HEK293 (cell line): ENCODE measurements at regions not wholly inside any gene's neighbourhood (a gene's known extent, or its start where the extent isn't known, plus 50 kb on each side); places are given as distances from the start of the nearest gene placed in this dataset.

Experiments used
- CTCF ChIA-PET: fragments of 350-600 bp; formaldehyde crosslinking; extraction: SDS; loops from one replicate; lab custom pipeline; 2021; ENCODE audit warnings: antibody characterized with exemption; lab: Yijun Ruan, JAX
- POLR2A ChIA-PET: fragments of 300-600 bp; formaldehyde crosslinking; extraction: SDS; loops from one replicate; lab custom pipeline; 2020; ENCODE audit warnings: antibody characterized with exemption, inconsistent platforms; lab: Yijun Ruan, JAX
- H3K27ac ChIP-seq: fragments of 200-500 bp; sonication (Bioruptor generic); 2 replicates; pipeline ENCODE4 v1.5.1; 2014; ENCODE audit warnings: low read depth, low read length, control low read depth, inconsistent platforms; ENCODE audit errors: extremely low read depth
- H3K36me3 ChIP-seq, 2 experiments: fragments of 200-500 bp in 1 of 2; sonication (Bioruptor generic) in 1 of 2; 1 replicate in 1 of 2; 2 replicates in 1 of 2; pipeline ENCODE4 v1.5.1; 2014 to 2017; ENCODE audit warnings: inconsistent platforms in 2 of 2, low read length in 2 of 2; ENCODE audit not compliant: control insufficient read depth in 2 of 2, insufficient read depth in 1 of 2
- H3K4me1 ChIP-seq: fragments of 200-500 bp; sonication (Bioruptor generic); 2 replicates; pipeline ENCODE4 v1.5.1; 2014; ENCODE audit warnings: mild to moderate bottlenecking, low read length, inconsistent platforms; ENCODE audit not compliant: control insufficient read depth, insufficient read depth
- H3K4me3 ChIP-seq: 2 replicates; pipeline ENCODE4 v1.5.1; 2011; ENCODE audit warnings: low read depth, mild to moderate bottlenecking, control low read depth, low read length, moderate library complexity
- H3K9me3 ChIP-seq: fragments of 200-500 bp; sonication (Bioruptor generic); 2 replicates; pipeline ENCODE4 v1.5.1; 2014; ENCODE audit warnings: low read depth, low read length, inconsistent platforms; ENCODE audit not compliant: control insufficient read depth, insufficient read depth
- HOXD13 ChIP-seq: sonication (generic); formaldehyde crosslinking; IDR thresholded peaks from 2 replicates; pipeline ENCODE4 v1.8.0; 2022; ENCODE audit warnings: missing genetic modification reagents, borderline replicate concordance
- KLF1 ChIP-seq: fragments of 450-650 bp; formaldehyde crosslinking; IDR thresholded peaks from 2 replicates; pipeline ENCODE4 v1.5.1; 2016; ENCODE audit warnings: missing biosample characterization, missing genetic modification characterization
- SP7 ChIP-seq: fragments of 450-650 bp; formaldehyde crosslinking; IDR thresholded peaks from 2 replicates; pipeline ENCODE4 v1.5.1; 2016; ENCODE audit warnings: missing biosample characterization, missing genetic modification characterization
- ZBTB11 ChIP-seq: fragments of 450-650 bp; formaldehyde crosslinking; conservative IDR thresholded peaks from 2 replicates; pipeline ENCODE4 v1.5.1; 2016; ENCODE audit warnings: low read depth, missing biosample characterization, missing genetic modification characterization
- ZBTB7A ChIP-seq: fragments of 450-650 bp; formaldehyde crosslinking; IDR thresholded peaks from 2 replicates; pipeline ENCODE4 v1.5.1; 2016; ENCODE audit warnings: low read depth, missing biosample characterization, missing genetic modification characterization
- ZFP3 ChIP-seq: fragments of 450-650 bp; formaldehyde crosslinking; IDR thresholded peaks from 2 replicates; pipeline ENCODE4 v1.5.1; 2016; ENCODE audit warnings: low read depth, missing biosample characterization, missing genetic modification characterization
- ZFP37 ChIP-seq: fragments of 450-650 bp; formaldehyde crosslinking; IDR thresholded peaks from 2 replicates; pipeline ENCODE4 v1.5.1; 2016; ENCODE audit warnings: missing biosample characterization, missing genetic modification characterization
- ZNF132 ChIP-seq: fragments of 450-650 bp; formaldehyde crosslinking; IDR thresholded peaks from 2 replicates; pipeline ENCODE4 v1.5.1; 2017; ENCODE audit warnings: missing biosample characterization, missing genetic modification characterization, borderline replicate concordance
- ZNF449 ChIP-seq: fragments of 450-650 bp; formaldehyde crosslinking; IDR thresholded peaks from 2 replicates; pipeline ENCODE4 v1.5.1; 2017; ENCODE audit warnings: missing biosample characterization, mild to moderate bottlenecking, missing genetic modification characterization, moderate library complexity
- ZNF473 ChIP-seq: fragments of 450-650 bp; formaldehyde crosslinking; IDR thresholded peaks from 2 replicates; pipeline ENCODE4 v1.5.1; 2017; ENCODE audit warnings: missing biosample characterization, missing genetic modification characterization
- ZNF624 ChIP-seq: fragments of 450-650 bp; formaldehyde crosslinking; IDR thresholded peaks from 2 replicates; pipeline ENCODE4 v1.5.1; 2017; ENCODE audit warnings: missing biosample characterization, missing genetic modification characterization
- ZNF701 ChIP-seq: fragments of 450-650 bp; formaldehyde crosslinking; IDR thresholded peaks from 2 replicates; pipeline ENCODE4 v1.5.1; 2016; ENCODE audit warnings: missing biosample characterization, missing genetic modification characterization
- ZNF707 ChIP-seq: fragments of 450-650 bp; formaldehyde crosslinking; IDR thresholded peaks from 2 replicates; pipeline ENCODE4 v1.5.1; 2016; ENCODE audit warnings: missing biosample characterization, missing genetic modification characterization
- ZNF747 ChIP-seq: fragments of 450-650 bp; formaldehyde crosslinking; IDR thresholded peaks from 2 replicates; pipeline ENCODE4 v1.5.1; 2016; ENCODE audit warnings: missing biosample characterization, missing genetic modification characterization
- ZSCAN30 ChIP-seq: fragments of 450-650 bp; IDR thresholded peaks from 2 replicates; pipeline ENCODE4 v1.5.1; 2018; ENCODE audit warnings: missing biosample characterization, mild to moderate bottlenecking, missing genetic modification characterization, moderate library complexity
- ZSCAN5A ChIP-seq: fragments of 450-650 bp; formaldehyde crosslinking; IDR thresholded peaks from 2 replicates; pipeline ENCODE4 v1.5.1; 2016; ENCODE audit warnings: missing biosample characterization, missing genetic modification characterization
- TF ChIP-seq, protein P1 (sequence below): fragments of 450-650 bp; formaldehyde crosslinking; IDR thresholded peaks from 2 replicates; pipeline ENCODE4 v1.5.1; 2016; ENCODE audit warnings: missing biosample characterization, missing genetic modification characterization

DNA sequence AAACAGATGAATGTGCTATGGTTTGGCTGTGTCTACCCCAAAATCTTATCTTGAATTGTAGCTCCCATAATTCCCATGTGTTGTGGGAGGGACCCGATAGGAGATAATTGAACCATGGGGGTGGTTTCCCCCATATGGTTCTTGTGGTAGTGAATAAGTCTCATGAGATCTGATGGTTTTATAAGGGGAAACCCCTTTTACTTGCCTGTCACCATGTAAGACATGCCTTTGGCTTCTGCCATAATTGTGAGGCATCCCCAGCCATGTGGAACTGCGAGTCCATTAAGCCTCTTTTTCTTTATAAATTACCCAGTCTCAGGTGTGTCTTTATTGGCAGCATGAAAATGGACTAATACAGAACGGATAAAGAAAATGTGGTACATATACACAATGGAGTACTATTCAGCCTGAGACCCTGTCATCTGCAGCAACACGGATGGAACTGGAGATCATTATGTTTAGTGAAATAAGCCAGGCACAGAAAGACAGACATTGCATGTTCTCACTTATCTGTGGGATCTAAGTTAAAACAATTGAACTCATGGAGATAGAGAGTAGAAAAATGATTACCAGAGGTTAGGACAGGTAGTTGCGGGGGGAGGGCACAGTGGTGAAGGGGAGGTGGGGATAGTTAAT, 587.6 kb upstream of the NRP1 start:
- H3K9me3 ChIP-seq, result no peaks in the 10 kb centered on the region
- H3K36me3 ChIP-seq, result no peaks in the 10 kb centered on the region
- H3K4me3 ChIP-seq, result no peak overlapping the region
- POLR2A ChIA-PET, result no interaction called here
- no peak overlapping the region for H3K27ac ChIP-seq
- 0 out of 2 replicates have a peak, but pooled peaks cover 2% of the 10 kb centered on the region for H3K4me1 ChIP-seq
- CTCF ChIA-PET, result no interaction called here
- TF ChIP-seq HOXD13 (CRISPR knock-in tag), result no peak
- no peak for TF ChIP-seq ZNF701 (tag by site-specific recombination)

- ChIA-PET POLR2A (no interaction called here), CTCF (no interaction called here)
- Histone ChIP-seq H3K4me1 (0 out of 2 replicates have a peak, but pooled peaks cover 3% of the 10 kb centered on the region), H3K4me3 (no peak overlapping the region), H3K36me3 (no peaks in the 10 kb centered on the region), H3K27ac (no peak overlapping the region), H3K9me3 (no peaks in the 10 kb centered on the region)
- TF ChIP-seq ZFP37 (tag by site-specific recombination) (no peak), ZNF132 (tag by site-specific recombination) (no peak), ZFP3 (tag by site-specific recombination) (no peak), ZNF707 (tag by site-specific recombination) (no peak), ZNF747 (tag by site-specific recombination) (no peak)
Observed at GRCh38 chr10:33920351-33920750, 585.9 kb upstream of the NRP1 start.

GRCh38 chr10:33919244-33919643, 584.8 kb upstream of the NRP1 start:
- TF ChIP-seq, protein P1, sequence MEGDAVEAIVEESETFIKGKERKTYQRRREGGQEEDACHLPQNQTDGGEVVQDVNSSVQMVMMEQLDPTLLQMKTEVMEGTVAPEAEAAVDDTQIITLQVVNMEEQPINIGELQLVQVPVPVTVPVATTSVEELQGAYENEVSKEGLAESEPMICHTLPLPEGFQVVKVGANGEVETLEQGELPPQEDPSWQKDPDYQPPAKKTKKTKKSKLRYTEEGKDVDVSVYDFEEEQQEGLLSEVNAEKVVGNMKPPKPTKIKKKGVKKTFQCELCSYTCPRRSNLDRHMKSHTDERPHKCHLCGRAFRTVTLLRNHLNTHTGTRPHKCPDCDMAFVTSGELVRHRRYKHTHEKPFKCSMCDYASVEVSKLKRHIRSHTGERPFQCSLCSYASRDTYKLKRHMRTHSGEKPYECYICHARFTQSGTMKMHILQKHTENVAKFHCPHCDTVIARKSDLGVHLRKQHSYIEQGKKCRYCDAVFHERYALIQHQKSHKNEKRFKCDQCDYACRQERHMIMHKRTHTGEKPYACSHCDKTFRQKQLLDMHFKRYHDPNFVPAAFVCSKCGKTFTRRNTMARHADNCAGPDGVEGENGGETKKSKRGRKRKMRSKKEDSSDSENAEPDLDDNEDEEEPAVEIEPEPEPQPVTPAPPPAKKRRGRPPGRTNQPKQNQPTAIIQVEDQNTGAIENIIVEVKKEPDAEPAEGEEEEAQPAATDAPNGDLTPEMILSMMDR (tag by site-specific recombination), result no peak
- no peak for TF ChIP-seq SP7
- TF ChIP-seq ZSCAN5A (tag by site-specific recombination), result no peak
- Histone ChIP-seq H3K27ac (no peak overlapping the region), H3K4me1 (0 out of 2 replicates have a peak, but pooled peaks cover 3% of the 10 kb centered on the region), H3K36me3 (no peaks in the 10 kb centered on the region), H3K9me3 (no peaks in the 10 kb centered on the region), H3K4me3 (no peak overlapping the region)
- POLR2A ChIA-PET, result no interaction called here
- CTCF ChIA-PET, result no interaction called here

GRCh38 chr10:33917069-33917780, 582.8 kb upstream of the NRP1 start:
- Histone ChIP-seq H3K36me3 (no peaks in the 10 kb centered on the region), H3K27ac (no peak overlapping the region), H3K9me3 (no peaks in the 10 kb centered on the region), H3K4me3 (no peak overlapping the region), H3K4me1 (0 out of 2 replicates have a peak, but pooled peaks cover 3% of the 10 kb centered on the region)
- ChIA-PET POLR2A (no interaction called here), CTCF (interaction anchor here (0.6 kb wide), 1 partner anchor 29 kb away, joined by 4 read pairs; no protein-coding TSS in a partner anchor)
- TF ChIP-seq ZNF624 (tag by site-specific recombination), result no peak
- no peak for TF ChIP-seq ZBTB7A (tag by site-specific recombination)
- TF ChIP-seq ZNF449, result no peak
- TF ChIP-seq ZSCAN30 (tag by site-specific recombination), result no peak
- TF ChIP-seq ZBTB11, result no peak
- TF ChIP-seq ZNF473, result no peak
- TF ChIP-seq KLF1, result no peak
